Naive thymus-derived CD8-positive, alpha-beta T cell (primary cell): ENCODE measurements at regions not wholly inside any gene's neighbourhood (a gene's known extent, or its start where the extent isn't known, plus 50 kb on each side); places are given as distances from the start of the nearest gene placed in this dataset.
A peak's percentile ranks its signal among the peaks of the same experiment; 100 is the strongest.

Experiments used
- ATAC-seq, 2 donors: fragments of 150-1000 bp; cut with Tn5 transposase in 1 of 2; sonication (Bioruptor Pico), chemical (Tn5 transposase) in 1 of 2; 1 replicate in 1 of 2; 2 replicates in 1 of 2; pipeline ENCODE4 v1.10.0; 2021; ENCODE audit warnings: mild to moderate bottlenecking in 2 of 2, moderate library complexity in 2 of 2
- POLR2A ChIA-PET: fragments of 350-600 bp; sonication (Branson Sonifier 250); formaldehyde crosslinking; loops from one replicate; lab custom pipeline; 2021; ENCODE audit warnings: antibody characterized with exemption; lab: Charles Lee
- DNase-seq, 10 donors: peaks; one replicate each; pipeline versions ENCODE4 v3.0.0 to v3.0.0-alpha.2; 2020 to 2022
- H3K27ac Mint-ChIP-seq, 10 donors: one replicate each; pipeline ENCODE4 v1.8.0; 2020 to 2022; ENCODE audit warnings: mild to moderate bottlenecking in 10 of 10, mixed read lengths in 10 of 10, moderate library complexity in 4 of 10, inconsistent platforms in 1 of 10
- H3K27me3 Mint-ChIP-seq, 5 donors: one replicate each; pipeline ENCODE4 v1.8.0; 2021 to 2022; ENCODE audit warnings: mixed read lengths in 5 of 5
- H3K36me3 Mint-ChIP-seq, 3 donors: one replicate each; pipeline ENCODE4 v1.8.0; 2020 to 2022; ENCODE audit warnings: mixed read lengths in 3 of 3, mild to moderate bottlenecking in 2 of 3, inconsistent platforms in 1 of 3
- H3K4me1 Mint-ChIP-seq, 4 donors: one replicate each; pipeline ENCODE4 v1.8.0; 2021 to 2022; ENCODE audit warnings: mixed read lengths in 4 of 4
- H3K4me3 Mint-ChIP-seq, 10 donors: one replicate each; pipeline ENCODE4 v1.8.0; 2020 to 2022; ENCODE audit warnings: mild to moderate bottlenecking in 10 of 10, mixed read lengths in 10 of 10, moderate library complexity in 6 of 10, inconsistent platforms in 1 of 10
- H3K9me3 Mint-ChIP-seq, 9 donors: one replicate each; pipeline ENCODE4 v1.8.0; 2020 to 2022; ENCODE audit warnings: mixed read lengths in 9 of 9, mild to moderate bottlenecking in 3 of 9, inconsistent platforms in 1 of 9, moderate library complexity in 1 of 9

DNA sequence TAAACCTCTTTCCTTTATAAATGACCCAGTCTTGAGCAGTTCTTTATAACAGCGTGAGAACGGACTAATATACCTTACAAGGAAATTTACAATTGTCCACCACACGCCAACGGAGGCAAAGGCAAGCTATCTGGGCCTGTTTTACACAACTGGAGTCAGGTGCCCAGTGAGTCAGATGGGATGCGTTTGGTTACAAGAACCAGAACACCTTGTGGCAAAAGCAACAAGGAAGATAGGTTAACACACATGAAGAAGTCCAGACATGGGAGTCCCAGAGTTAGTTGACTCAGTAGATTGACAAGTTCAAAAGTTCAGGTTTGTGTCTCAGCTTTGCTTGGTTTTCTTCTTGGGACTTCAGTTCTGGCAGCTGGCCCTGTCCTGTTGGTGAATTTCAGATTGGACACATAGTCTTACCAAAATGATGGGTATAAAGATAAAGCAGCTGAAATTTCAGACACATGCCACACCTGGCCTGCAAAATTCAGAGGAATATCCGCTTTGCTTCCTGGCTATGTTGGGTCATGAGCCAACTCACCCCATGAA lies 97.9 kb downstream of the PXDC1 start:
- Mint-ChIP-seq H3K4me1 (no peaks in the 10 kb centered on the region), H3K36me3 (no peaks in the 10 kb centered on the region), H3K27me3 (peaks cover 0 to 6% (median 0%) of the 10 kb centered on the region in 5 donors), H3K27ac (no peak overlapping the region), H3K4me3 (no peak overlapping the region), H3K9me3 (no peaks in the 10 kb centered on the region)
- ATAC-seq (no peak), DNase-seq (no peak)
- POLR2A ChIA-PET: no interaction called here

DNA sequence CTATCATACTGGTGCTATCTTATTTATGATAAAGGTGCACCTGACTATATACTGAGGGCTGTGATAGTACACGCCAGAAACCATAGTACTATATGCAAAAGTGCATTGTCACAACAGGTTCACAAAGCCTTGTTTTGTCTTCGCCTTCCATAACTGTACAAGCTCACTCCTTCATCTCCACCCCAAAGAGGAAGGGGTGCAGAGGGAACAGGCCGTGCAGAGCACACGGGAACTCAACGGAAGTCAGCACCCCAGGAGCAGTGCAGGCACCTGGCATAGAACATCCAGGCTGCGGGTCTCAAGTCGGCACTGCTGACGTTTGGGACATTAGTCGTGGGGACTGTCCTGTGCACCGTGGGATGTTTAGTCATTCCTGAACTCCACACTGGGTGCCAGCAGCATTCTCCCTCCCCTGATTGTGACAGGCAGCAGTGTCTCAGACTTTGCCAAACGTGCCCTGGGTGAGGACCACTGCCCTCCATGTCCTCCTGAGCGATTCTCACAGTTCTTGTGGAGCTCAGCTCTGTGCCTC lies 99.7 kb downstream of the PXDC1 start:
- H3K4me3 Mint-ChIP-seq: no peak overlapping the region
- H3K36me3 Mint-ChIP-seq: no peaks in the 10 kb centered on the region
- H3K4me1 Mint-ChIP-seq: no peaks in the 10 kb centered on the region
- POLR2A ChIA-PET: no interaction called here
- H3K27me3 Mint-ChIP-seq: peaks cover 0 to 2% (median 0%) of the 10 kb centered on the region in 5 donors
- H3K9me3 Mint-ChIP-seq: no peaks in the 10 kb centered on the region
- H3K27ac Mint-ChIP-seq: no peak overlapping the region
- no peak for DNase-seq
- ATAC-seq: no peak

DNA sequence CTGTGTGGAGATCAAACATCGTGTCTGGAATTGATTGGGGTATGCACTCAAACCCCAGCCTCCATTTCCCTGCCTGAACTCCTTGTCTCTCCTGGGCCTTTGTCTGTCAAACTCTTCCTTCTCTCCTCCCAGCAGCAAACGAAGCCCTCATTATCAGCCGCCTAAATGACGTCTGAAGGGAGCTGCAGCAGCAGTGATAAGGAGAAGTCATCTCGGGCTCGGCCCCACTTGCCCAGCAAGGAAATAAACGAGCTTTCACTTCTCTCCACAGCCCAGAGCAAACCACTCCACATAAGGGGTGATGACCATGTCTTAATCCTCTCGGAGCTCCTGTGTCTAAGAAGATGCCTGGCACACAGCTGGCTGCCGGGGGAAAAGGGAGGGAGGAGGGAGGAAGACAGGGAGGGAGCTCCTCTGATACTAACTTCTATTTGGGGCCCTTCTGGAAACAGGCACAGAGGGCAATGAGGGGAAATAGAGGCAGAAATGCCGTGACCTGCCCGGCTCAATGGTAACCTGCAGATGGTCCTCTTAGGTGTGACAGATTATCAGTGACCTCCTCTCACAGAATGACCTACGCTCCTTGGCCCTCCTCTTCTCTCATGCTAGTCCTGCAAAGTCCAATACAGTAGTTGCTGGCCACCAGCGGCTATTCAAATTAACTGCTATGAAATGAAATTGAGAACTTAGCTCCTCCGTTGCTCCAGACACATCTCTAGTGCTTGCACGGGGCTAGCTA lies 100.4 kb downstream of the PXDC1 start:
- no peak for DNase-seq
- no peak for ATAC-seq
- H3K4me1 Mint-ChIP-seq: no peaks in the 10 kb centered on the region
- H3K9me3 Mint-ChIP-seq: no peaks in the 10 kb centered on the region
- POLR2A ChIA-PET: no interaction called here
- H3K27ac Mint-ChIP-seq: peak overlapping the region in 1 of 10 donors; percentile 70
- no peaks in the 10 kb centered on the region for H3K36me3 Mint-ChIP-seq
- no peak overlapping the region for H3K4me3 Mint-ChIP-seq
- peaks cover 0 to 2% (median 0%) of the 10 kb centered on the region in 5 donors for H3K27me3 Mint-ChIP-seq

DNA sequence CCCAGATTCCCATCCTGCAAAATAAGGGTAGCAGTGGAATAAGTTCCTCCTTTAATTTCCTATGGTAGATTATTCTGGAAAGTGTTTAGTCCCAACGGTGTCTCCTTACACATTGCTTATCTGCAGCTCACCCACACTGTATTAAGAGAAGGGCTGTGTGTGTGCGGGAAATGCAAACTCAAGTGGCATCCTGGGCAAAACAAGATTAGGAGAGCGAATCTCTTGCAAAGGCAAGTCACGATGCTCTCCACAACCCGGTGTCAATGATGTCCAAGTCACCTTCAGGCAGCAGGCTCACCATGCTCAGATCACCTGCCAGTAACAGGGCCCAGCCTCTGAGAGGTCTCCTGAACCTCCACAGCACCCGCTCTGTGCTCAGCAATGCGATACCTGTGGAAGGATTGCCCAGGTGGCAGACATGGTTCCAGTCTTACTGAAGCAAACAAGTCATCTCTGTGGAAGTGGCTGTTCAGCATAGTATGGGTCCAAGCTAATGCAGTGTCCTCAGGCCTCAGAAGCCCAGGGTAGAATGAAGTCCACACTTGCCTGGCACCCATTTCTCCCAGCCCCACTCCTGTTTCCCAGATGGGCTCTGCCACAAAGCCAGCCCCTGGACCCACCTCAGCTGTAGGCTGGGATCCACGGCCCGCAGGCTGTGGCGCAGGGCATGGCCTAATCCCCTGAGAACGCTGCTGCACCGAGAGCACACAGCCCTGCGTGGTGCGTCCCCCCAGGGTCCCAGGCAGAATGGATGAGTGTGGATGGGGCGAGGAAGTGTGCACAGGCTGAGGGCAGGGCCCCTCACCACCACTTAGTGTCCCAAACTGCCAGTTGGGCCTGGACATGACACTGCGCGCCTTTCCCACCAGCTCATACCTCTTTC lies 101.2 kb downstream of the PXDC1 start:
- POLR2A ChIA-PET: no interaction called here
- DNase-seq (no peak), ATAC-seq (no peak)
- no peaks in the 10 kb centered on the region for H3K9me3 Mint-ChIP-seq
- no peak overlapping the region for H3K4me3 Mint-ChIP-seq
- H3K36me3 Mint-ChIP-seq: no peaks in the 10 kb centered on the region
- no peak overlapping the region for H3K27ac Mint-ChIP-seq
- no peaks in the 10 kb centered on the region for H3K27me3 Mint-ChIP-seq
- no peaks in the 10 kb centered on the region for H3K4me1 Mint-ChIP-seq

DNA sequence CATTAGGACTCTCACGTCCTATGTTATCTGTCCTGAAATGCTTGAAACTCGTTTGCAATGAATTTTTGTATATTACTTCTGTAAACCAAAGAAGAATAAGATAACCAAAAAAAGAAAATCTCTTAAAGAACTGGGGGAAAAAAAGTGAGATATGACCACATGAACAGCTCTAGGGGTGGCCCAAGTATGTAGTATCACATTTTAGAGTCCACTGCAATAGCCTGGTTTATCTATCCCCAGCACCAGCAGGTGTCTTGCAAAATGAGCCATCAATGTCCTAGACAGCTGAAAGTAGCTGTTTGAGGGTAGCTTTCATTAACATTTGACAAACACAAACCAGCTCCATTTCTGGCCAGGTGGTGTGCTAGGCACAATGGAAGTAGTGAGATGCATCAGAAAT lies 102.8 kb downstream of the PXDC1 start:
- Mint-ChIP-seq H3K4me3 (no peak overlapping the region), H3K36me3 (no peaks in the 10 kb centered on the region), H3K27ac (no peak overlapping the region), H3K4me1 (no peaks in the 10 kb centered on the region), H3K27me3 (peaks cover 0 to 3% (median 0%) of the 10 kb centered on the region in 5 donors), H3K9me3 (no peaks in the 10 kb centered on the region)
- DNase-seq (no peak), ATAC-seq (no peak)
- POLR2A ChIA-PET: no interaction called here

DNA sequence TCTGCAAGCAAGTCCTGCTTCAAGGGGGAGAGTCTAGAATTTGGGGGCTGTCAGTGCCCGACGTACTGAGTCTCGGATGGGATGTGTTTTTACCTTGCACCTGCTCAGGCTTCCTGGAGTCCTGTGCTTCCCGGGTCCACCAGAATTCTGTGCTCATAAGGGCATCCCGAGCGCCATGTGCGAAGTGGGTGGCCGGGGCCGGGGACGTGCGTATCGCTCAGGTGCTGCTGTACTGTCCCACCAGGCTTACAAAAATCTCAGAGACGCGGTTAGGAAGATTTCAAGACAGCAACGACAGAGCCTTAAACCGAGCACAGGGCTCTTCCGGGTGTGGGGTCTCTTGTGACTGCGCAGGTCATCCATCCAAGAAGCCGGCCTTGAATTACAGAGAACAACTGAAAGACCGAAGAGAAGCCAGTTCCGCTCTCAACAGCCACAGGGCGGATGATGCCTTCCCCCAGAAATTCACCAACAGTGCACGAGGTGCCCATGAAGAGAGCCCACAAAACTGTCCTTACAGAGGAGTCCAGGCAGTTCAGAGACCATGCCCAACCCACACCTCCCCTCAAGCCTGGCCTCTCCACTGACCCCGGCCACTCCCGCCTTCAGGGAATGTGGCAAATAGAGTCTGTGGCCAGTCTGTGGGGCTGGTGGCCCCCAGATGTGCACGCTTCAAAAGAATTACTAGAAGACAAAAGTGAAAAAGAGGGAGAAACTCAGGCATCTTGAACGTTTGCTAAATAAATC lies 104.7 kb downstream of the PXDC1 start:
- H3K4me1 Mint-ChIP-seq: no peaks in the 10 kb centered on the region
- H3K9me3 Mint-ChIP-seq: peaks cover 0 to 4% (median 0%) of the 10 kb centered on the region in 9 donors
- no peak overlapping the region for H3K27ac Mint-ChIP-seq
- no peak overlapping the region for H3K4me3 Mint-ChIP-seq
- peaks cover 0 to 5% (median 0%) of the 10 kb centered on the region in 5 donors for H3K27me3 Mint-ChIP-seq
- POLR2A ChIA-PET: no interaction called here
- no peak for ATAC-seq
- H3K36me3 Mint-ChIP-seq: peaks cover 0 to 6% (median 0%) of the 10 kb centered on the region in 3 donors
- DNase-seq: no peak

DNA sequence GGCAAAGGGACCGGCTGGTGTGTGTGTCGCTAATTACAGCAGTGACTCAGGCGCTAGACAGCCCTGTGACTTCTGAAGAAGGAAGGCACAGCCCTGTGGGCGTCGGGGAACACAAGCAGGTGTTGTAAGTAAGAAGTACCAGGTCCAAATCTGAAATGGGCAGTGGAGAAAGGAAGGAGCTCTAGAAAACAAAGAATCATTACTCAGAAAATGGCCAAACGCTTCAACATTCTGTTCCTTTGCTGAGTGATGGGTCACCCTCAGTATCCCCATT lies 106.8 kb downstream of the PXDC1 start:
- Mint-ChIP-seq H3K9me3 (peaks cover 0 to 4% (median 0%) of the 10 kb centered on the region in 9 donors), H3K4me3 (no peak overlapping the region), H3K36me3 (peaks cover 0 to 7% (median 0%) of the 10 kb centered on the region in 3 donors), H3K4me1 (no peaks in the 10 kb centered on the region), H3K27me3 (peaks cover 0 to 9% (median 0%) of the 10 kb centered on the region in 5 donors), H3K27ac (no peak overlapping the region)
- no peak for ATAC-seq
- POLR2A ChIA-PET: no interaction called here
- DNase-seq: no peak

DNA sequence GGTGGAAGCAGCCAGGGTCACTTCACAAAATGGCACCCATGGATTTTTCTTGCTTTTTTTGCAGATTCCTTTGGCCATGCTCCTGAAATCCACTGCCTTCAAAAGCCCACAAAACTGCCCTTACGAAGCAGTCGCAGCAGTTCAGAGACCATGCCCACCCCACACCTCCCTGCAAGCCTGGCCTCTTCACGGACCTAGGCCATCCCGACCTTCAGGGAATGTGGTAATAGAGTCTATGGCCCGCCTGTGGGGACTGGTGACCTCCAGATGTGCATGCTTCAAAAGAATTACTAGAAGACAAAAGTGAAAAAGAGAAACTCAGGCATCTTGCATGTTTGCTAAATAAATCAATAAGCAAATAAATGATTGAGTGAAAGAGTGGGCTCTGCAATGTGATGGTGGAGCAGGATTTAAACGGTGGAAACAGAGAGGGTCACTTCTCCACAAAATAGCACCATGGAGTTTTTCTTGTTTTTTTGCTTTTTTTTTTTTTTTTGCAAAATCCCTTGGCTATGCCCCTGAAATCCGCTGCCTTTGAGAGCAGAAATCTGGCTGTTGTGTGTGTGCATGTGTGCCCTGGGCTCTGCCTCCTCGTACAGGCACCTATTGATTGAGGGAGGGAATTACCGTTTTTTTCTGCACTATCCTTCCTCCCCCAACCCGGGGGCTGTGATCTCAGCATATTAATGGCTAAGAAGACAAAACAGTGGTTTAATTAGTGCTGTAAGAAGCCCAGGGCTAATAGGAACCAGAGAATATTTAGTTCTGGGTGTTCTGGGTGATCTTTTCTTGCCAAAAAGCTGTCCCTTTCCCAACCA lies 107.4 kb downstream of the PXDC1 start:
- H3K4me1 Mint-ChIP-seq: no peaks in the 10 kb centered on the region
- H3K36me3 Mint-ChIP-seq: peaks cover 0 to 11% (median 2%) of the 10 kb centered on the region in 3 donors
- H3K27me3 Mint-ChIP-seq: peaks cover 0 to 9% (median 0%) of the 10 kb centered on the region in 5 donors
- H3K9me3 Mint-ChIP-seq: peaks cover 0 to 4% (median 0%) of the 10 kb centered on the region in 9 donors
- DNase-seq: no peak
- no peak overlapping the region for H3K27ac Mint-ChIP-seq
- no peak overlapping the region for H3K4me3 Mint-ChIP-seq
- ATAC-seq: no peak
- POLR2A ChIA-PET: no interaction called here

DNA sequence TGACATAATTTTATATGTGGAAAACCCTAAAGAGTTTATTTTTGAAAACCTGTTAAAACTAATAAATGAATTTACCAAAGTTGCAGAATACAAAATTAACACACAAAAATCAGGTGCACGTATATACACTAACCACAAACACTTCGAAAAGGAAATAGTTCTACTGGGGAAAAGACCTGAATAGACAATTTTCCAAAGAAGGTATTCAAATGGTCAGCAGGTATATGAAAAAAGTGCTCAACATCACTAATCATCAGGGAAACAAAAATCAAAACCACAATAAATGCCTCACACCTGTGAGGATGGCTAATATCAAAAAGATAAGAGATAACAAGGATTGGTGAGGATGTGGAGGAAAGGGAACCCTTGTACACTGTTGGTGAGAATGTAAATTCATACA lies 110.6 kb downstream of the PXDC1 start:
- peaks cover 0 to 9% (median 3%) of the 10 kb centered on the region in 5 donors for H3K27me3 Mint-ChIP-seq
- H3K36me3 Mint-ChIP-seq: peaks cover 0 to 11% (median 2%) of the 10 kb centered on the region in 3 donors
- H3K4me3 Mint-ChIP-seq: no peak overlapping the region
- POLR2A ChIA-PET: no interaction called here
- no peak for DNase-seq
- no peaks in the 10 kb centered on the region for H3K4me1 Mint-ChIP-seq
- H3K27ac Mint-ChIP-seq: no peak overlapping the region
- no peak for ATAC-seq
- H3K9me3 Mint-ChIP-seq: peaks cover 0 to 4% (median 0%) of the 10 kb centered on the region in 9 donors

DNA sequence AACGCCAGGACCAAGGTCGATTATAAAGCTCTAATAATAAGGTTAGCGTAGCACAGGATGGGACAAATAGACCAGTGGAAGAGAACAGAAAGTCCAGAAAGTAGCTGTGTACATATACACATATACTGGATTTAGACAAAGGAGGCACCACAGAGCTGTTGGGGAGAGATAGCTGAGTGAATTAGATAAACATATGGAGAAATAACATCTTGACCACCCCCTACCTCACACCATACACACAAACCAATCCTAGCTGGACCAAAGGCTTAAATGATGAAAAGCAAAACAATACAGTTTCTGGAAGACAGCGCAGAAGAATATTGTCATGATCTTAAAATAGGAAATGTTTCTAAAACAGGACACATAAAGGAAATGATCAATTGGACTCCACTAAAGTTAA lies 112.9 kb downstream of the PXDC1 start:
- no peak for DNase-seq
- Mint-ChIP-seq H3K27ac (no peak overlapping the region), H3K4me1 (no peaks in the 10 kb centered on the region), H3K36me3 (peaks cover 0 to 11% (median 2%) of the 10 kb centered on the region in 3 donors), H3K27me3 (peaks cover 0 to 7% (median 2%) of the 10 kb centered on the region in 5 donors), H3K4me3 (no peak overlapping the region), H3K9me3 (peaks cover 0 to 4% (median 0%) of the 10 kb centered on the region in 9 donors)
- ATAC-seq: no peak
- POLR2A ChIA-PET: no interaction called here

DNA sequence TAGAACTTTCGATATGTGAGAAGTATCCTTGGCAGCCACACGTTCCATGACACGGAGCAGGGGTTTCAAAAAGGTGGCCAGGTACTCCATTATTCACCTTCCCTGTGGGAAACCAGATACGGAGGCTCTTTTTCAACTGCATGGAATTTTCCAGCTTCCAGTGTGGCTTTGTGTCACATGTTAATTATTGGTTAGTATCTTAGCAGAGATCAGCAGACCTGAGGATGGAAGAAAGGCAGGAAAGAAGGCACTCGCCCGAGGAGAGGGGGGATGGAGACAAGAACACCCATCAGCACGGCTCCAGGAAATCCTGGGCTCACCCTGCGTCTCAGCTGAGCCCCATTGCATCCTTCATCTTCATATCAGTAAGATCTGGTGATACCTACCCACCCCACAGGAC lies 115.5 kb downstream of the PXDC1 start:
- Mint-ChIP-seq H3K9me3 (no peaks in the 10 kb centered on the region), H3K4me3 (no peak overlapping the region), H3K4me1 (no peaks in the 10 kb centered on the region), H3K27me3 (peaks cover 0 to 3% (median 2%) of the 10 kb centered on the region in 5 donors), H3K36me3 (peaks cover 0 to 5% (median 2%) of the 10 kb centered on the region in 3 donors), H3K27ac (no peak overlapping the region)
- DNase-seq (no peak), ATAC-seq (no peak)
- POLR2A ChIA-PET: no interaction called here

DNA sequence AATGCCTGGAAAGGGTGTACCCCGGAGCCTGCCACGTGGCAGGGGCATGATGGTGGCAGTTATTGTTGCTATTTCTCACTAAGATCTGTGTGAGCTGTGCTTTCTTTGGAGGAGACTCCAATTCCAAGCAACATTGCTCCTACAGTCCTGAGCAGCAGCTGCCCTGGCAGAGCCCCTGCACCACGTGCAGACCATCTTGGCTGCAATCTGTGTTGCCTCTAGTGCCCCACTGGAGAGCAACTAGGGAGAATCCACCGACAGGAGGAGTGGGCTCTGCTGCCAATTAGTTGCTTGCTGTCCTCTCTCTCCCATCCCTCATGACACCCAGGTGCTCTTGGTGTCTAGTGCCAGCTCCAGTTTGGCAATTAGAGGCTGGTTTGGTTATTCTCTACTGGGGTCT lies 116.0 kb downstream of the PXDC1 start:
- H3K27ac Mint-ChIP-seq: no peak overlapping the region
- no peak overlapping the region for H3K4me3 Mint-ChIP-seq
- peaks cover 0 to 3% (median 0%) of the 10 kb centered on the region in 5 donors for H3K27me3 Mint-ChIP-seq
- peaks cover 0 to 3% (median under 1%) of the 10 kb centered on the region in 4 donors for H3K4me1 Mint-ChIP-seq
- peaks cover 0 to 5% (median 2%) of the 10 kb centered on the region in 3 donors for H3K36me3 Mint-ChIP-seq
- DNase-seq (no peak), ATAC-seq (no peak)
- no peaks in the 10 kb centered on the region for H3K9me3 Mint-ChIP-seq
- POLR2A ChIA-PET: no interaction called here
